Right lobe of liver (tissue), 4 donors: ENCODE measurements at regions not wholly inside any gene's neighbourhood (a gene's known extent, or its start where the extent isn't known, plus 50 kb on each side); places are given as distances from the start of the nearest gene placed in this dataset.
"Not testable (repeated sequence)": the region's sequence is repeated elsewhere in the genome, so short reads cannot be mapped to it uniquely, and the experiment has no call there.

Experiments used
- POLR2A ChIP-seq: fragments of 450-650 bp; IDR thresholded peaks from one replicate; pipeline ENCODE4 v1.6.1; 2017; ENCODE audit warnings: antibody characterized with exemption, mild to moderate bottlenecking
- TF ChIP-seq, protein P1 (sequence below), 4 donors: fragments of 200-600 bp in 3 of 4; fragments of 450-650 bp in 1 of 4; IDR thresholded peaks; one replicate each; pipeline versions ENCODE4 v1.5.1 to v1.8.0; 2016 to 2022; ENCODE audit warnings: antibody characterized with exemption in 4 of 4, mild to moderate bottlenecking in 2 of 4
- donor health status: DM: no; HTN: no; CAD: no.
- donor health status: DM: no; HTN: no; CAD: no.
- donor health status: DM: no; HTN: yes; CAD: no.

DNA sequence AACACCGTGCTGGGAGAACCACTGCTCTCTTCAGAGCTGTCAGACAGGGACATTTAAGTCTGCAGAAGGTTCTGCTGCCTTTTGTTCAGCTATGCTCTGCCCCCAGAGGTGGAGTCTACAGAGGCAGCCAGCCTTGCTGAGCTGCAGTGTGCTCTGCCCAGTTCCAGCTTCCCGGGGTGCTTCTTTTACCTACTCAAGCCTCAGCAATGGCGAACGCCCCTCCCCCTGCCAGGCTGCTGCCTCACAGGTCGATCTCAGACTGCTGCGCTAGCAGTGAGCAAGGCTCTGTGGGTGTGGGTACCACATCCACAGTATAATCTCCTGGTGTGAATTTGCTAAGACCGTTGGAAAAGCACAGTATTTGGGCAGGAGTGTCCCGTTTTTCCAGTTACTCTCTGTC, 133.1 kb upstream of the PHYHIPL start:
- TF ChIP-seq, protein P1, sequence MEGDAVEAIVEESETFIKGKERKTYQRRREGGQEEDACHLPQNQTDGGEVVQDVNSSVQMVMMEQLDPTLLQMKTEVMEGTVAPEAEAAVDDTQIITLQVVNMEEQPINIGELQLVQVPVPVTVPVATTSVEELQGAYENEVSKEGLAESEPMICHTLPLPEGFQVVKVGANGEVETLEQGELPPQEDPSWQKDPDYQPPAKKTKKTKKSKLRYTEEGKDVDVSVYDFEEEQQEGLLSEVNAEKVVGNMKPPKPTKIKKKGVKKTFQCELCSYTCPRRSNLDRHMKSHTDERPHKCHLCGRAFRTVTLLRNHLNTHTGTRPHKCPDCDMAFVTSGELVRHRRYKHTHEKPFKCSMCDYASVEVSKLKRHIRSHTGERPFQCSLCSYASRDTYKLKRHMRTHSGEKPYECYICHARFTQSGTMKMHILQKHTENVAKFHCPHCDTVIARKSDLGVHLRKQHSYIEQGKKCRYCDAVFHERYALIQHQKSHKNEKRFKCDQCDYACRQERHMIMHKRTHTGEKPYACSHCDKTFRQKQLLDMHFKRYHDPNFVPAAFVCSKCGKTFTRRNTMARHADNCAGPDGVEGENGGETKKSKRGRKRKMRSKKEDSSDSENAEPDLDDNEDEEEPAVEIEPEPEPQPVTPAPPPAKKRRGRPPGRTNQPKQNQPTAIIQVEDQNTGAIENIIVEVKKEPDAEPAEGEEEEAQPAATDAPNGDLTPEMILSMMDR (IDR thresholded peaks at IDR 0.05): not testable (repeated sequence)
- TF ChIP-seq POLR2A: not testable (repeated sequence)
